IMR-90 (cell line): ENCODE measurements at regions not wholly inside any gene's neighbourhood (a gene's known extent, or its start where the extent isn't known, plus 50 kb on each side); places are given as distances from the start of the nearest gene placed in this dataset.

Experiments
- ATAC-seq: fragments of 200-7000 bp; cut with Tn5 transposase; 2 replicates; pipeline ENCODE4 v1.9.1; 2020; ENCODE audit warnings: low read depth, mild to moderate bottlenecking, moderate library complexity
- BruUV-seq: library from RNA; stranded (reverse); fragments of 400-500 nt; replicated peaks from 2 replicates; lab custom pipeline; 2021; lab: Mats Ljungman, UMichigan
- CTCF ChIA-PET: fragments of 300-600 bp; formaldehyde crosslinking; extraction: SDS; loops from one replicate; lab custom pipeline; 2021; ENCODE audit warnings: antibody characterized with exemption; lab: Yijun Ruan, JAX
- POLR2A ChIA-PET: fragments of 300-600 bp; sonication (Branson Sonifier 250); formaldehyde crosslinking; loops from one replicate; lab custom pipeline; 2022; ENCODE audit warnings: antibody characterized with exemption; ENCODE audit not compliant: unreplicated experiment; lab: Charles Lee
- DNase-seq: peaks from one replicate; pipeline ENCODE4 v3.0.0; 2013
- H2AFZ ChIP-seq: replicated peaks from 2 replicates; pipeline ENCODE3; 2013; ENCODE audit warnings: low read length, mild to moderate bottlenecking; ENCODE audit not compliant: poor library complexity
- H2AK5ac ChIP-seq: 2 replicates; pipeline ENCODE4 v1.6.1; 2013; ENCODE audit warnings: low read depth, low read length, inconsistent platforms
- H2AK9ac ChIP-seq: replicated peaks from 2 replicates; pipeline ENCODE3; 2013; ENCODE audit warnings: mild to moderate bottlenecking, low read depth, low read length, moderate library complexity; ENCODE audit not compliant: poor library complexity
- H2BK120ac ChIP-seq: 2 replicates; pipeline ENCODE4 v1.6.1; 2013; ENCODE audit warnings: low read depth, low read length, inconsistent platforms
- H2BK15ac ChIP-seq: 3 replicates; pipeline ENCODE4 v1.6.1; 2013; ENCODE audit warnings: low read depth, low read length, inconsistent platforms
- H2BK20ac ChIP-seq: 2 replicates; pipeline ENCODE4 v1.6.1; 2013; ENCODE audit warnings: low read depth, mild to moderate bottlenecking, inconsistent platforms, low read length, moderate library complexity
- H2BK5ac ChIP-seq: 2 replicates; pipeline ENCODE4 v1.6.1; 2013; ENCODE audit warnings: mild to moderate bottlenecking, low read depth, low read length, inconsistent platforms; ENCODE audit not compliant: poor library complexity, severe bottlenecking
- H3K14ac ChIP-seq: replicated peaks from 2 replicates; pipeline ENCODE4 v1.6.1; 2013; ENCODE audit warnings: low read depth, low read length, inconsistent platforms
- H3K18ac ChIP-seq: 2 replicates; pipeline ENCODE4 v1.6.1; 2013; ENCODE audit warnings: low read depth, low read length, control low read depth
- H3K23ac ChIP-seq: 2 replicates; pipeline ENCODE4 v1.6.1; 2013; ENCODE audit warnings: low read depth, low read length, inconsistent platforms
- H3K27ac ChIP-seq: 2 replicates; pipeline ENCODE4 v1.5.1; 2013; ENCODE audit warnings: mild to moderate bottlenecking, control low read depth, low read length; ENCODE audit not compliant: insufficient read depth
- H3K27me3 ChIP-seq: 2 replicates; pipeline ENCODE4 v1.6.1; 2013; ENCODE audit warnings: low read length; ENCODE audit not compliant: control insufficient read depth, insufficient read depth
- H3K36me3 ChIP-seq: 2 replicates; pipeline ENCODE4 v1.6.1; 2013; ENCODE audit warnings: low read length, mixed read lengths; ENCODE audit not compliant: control insufficient read depth, insufficient read depth
- H3K4ac ChIP-seq: 2 replicates; pipeline ENCODE4 v1.6.1; 2013; ENCODE audit warnings: low read depth, low read length, inconsistent platforms
- H3K4me1 ChIP-seq: 2 replicates; pipeline ENCODE4 v1.6.1; 2013; ENCODE audit warnings: low read length, mixed read lengths; ENCODE audit not compliant: control insufficient read depth, insufficient read depth
- H3K4me2 ChIP-seq: 2 replicates; pipeline ENCODE4 v1.6.1; 2013; ENCODE audit warnings: low read depth, mild to moderate bottlenecking, control low read depth, low read length, moderate library complexity
- H3K4me3 ChIP-seq: 2 replicates; pipeline ENCODE4 v1.5.1; 2013; ENCODE audit warnings: low read depth, mild to moderate bottlenecking, control low read depth, low read length, moderate library complexity; ENCODE audit not compliant: insufficient read depth
- H3K56ac ChIP-seq: 2 replicates; pipeline ENCODE4 v1.6.1; 2013; ENCODE audit warnings: low read length, inconsistent platforms; ENCODE audit not compliant: insufficient read depth; ENCODE audit errors: extremely low read depth
- H3K79me1 ChIP-seq, 2 experiments: 2 replicates each; pipeline ENCODE4 v1.6.1; 2013; ENCODE audit warnings: low read length in 2 of 2, inconsistent platforms in 1 of 2, low read depth in 1 of 2
- H3K9ac ChIP-seq: 2 replicates; pipeline ENCODE4 v1.6.1; 2013; ENCODE audit warnings: low read depth, low read length, control low read depth
- H3K9me1 ChIP-seq: 2 replicates; pipeline ENCODE4 v1.6.1; 2013; ENCODE audit warnings: low read length, inconsistent platforms; ENCODE audit not compliant: insufficient read depth
- H3K9me3 ChIP-seq: 2 replicates; pipeline ENCODE4 v1.6.1; 2013; ENCODE audit warnings: low read length; ENCODE audit not compliant: control insufficient read depth, insufficient read depth
- H4K20me1 ChIP-seq: 2 replicates; pipeline ENCODE4 v1.6.1; 2013; ENCODE audit warnings: low read length, inconsistent platforms; ENCODE audit not compliant: insufficient read depth
- H4K5ac ChIP-seq: 2 replicates; pipeline ENCODE4 v1.6.1; 2013; ENCODE audit warnings: mild to moderate bottlenecking, low read depth, low read length, control low read depth
- H4K8ac ChIP-seq, 2 experiments: 2 replicates each; pipeline ENCODE4 v1.6.1; 2013; ENCODE audit warnings: low read depth in 2 of 2, low read length in 2 of 2, control low read depth in 1 of 2, inconsistent platforms in 1 of 2
- H4K91ac ChIP-seq: 2 replicates; pipeline ENCODE4 v1.6.1; 2013; ENCODE audit warnings: low read depth, low read length, inconsistent platforms; ENCODE audit not compliant: insufficient read depth
- BHLHE40 ChIP-seq: fragments of 150-350 bp; IDR thresholded peaks from 2 replicates; pipeline ENCODE4 v1.6.1; 2016; ENCODE audit warnings: mild to moderate bottlenecking, low read depth, low read length
- CEBPB ChIP-seq: IDR thresholded peaks from 2 replicates; pipeline ENCODE4 v1.6.1; 2012; ENCODE audit warnings: low read depth, low read length, improper control_type of control experiment
- CHD1 ChIP-seq: IDR thresholded peaks from 2 replicates; pipeline ENCODE4 v1.6.1; 2012; ENCODE audit warnings: low read depth, low read length, improper control_type of control experiment
- ELK1 ChIP-seq: fragments of 150-350 bp; IDR thresholded peaks from 2 replicates; pipeline ENCODE4 v1.6.1; 2016; ENCODE audit warnings: low read depth, mild to moderate bottlenecking, low read length, moderate library complexity, borderline replicate concordance
- FOS ChIP-seq: fragments of 150-350 bp; IDR thresholded peaks from 2 replicates; pipeline ENCODE4 v1.6.1; 2016; ENCODE audit warnings: low read depth, low read length
- MAFK ChIP-seq: IDR thresholded peaks from 2 replicates; pipeline ENCODE4 v1.6.1; 2012; ENCODE audit warnings: low read depth, low read length, improper control_type of control experiment
- MAZ ChIP-seq: IDR thresholded peaks from 2 replicates; pipeline ENCODE4 v1.6.1; 2012; ENCODE audit warnings: low read depth, mild to moderate bottlenecking, low read length, improper control_type of control experiment, moderate library complexity, borderline replicate concordance
- MXI1 ChIP-seq: IDR thresholded peaks from 2 replicates; pipeline ENCODE4 v1.6.1; 2012; ENCODE audit warnings: low read depth, mild to moderate bottlenecking, low read length, moderate library complexity, borderline replicate concordance
- NFE2L2 ChIP-seq: fragments of 150-350 bp; IDR thresholded peaks from 2 replicates; pipeline ENCODE4 v1.6.1; 2016; ENCODE audit warnings: low read depth, mild to moderate bottlenecking, low read length
- POLR2A ChIP-seq: IDR thresholded peaks from 2 replicates; pipeline ENCODE4 v1.6.1; 2012; ENCODE audit warnings: mild to moderate bottlenecking, low read depth, low read length
- RAD21 ChIP-seq: IDR thresholded peaks from 2 replicates; pipeline ENCODE4 v1.6.1; 2012; ENCODE audit warnings: low read length, improper control_type of control experiment
- RCOR1 ChIP-seq: IDR thresholded peaks from 2 replicates; pipeline ENCODE4 v1.6.1; 2012; ENCODE audit warnings: mild to moderate bottlenecking, low read length, improper control_type of control experiment; ENCODE audit not compliant: insufficient replicate concordance
- RFX5 ChIP-seq: IDR thresholded peaks from 2 replicates; pipeline ENCODE4 v1.8.0; 2012; ENCODE audit warnings: low read depth, mild to moderate bottlenecking, low read length, moderate library complexity
- SMC3 ChIP-seq: fragments of 150-350 bp; IDR thresholded peaks from 2 replicates; pipeline ENCODE4 v1.6.1; 2016; ENCODE audit warnings: low read depth, mild to moderate bottlenecking, antibody characterized with exemption, low read length, moderate library complexity
- dilution Hi-C: fragments of 300-500 bp; cut with HindIII; formaldehyde crosslinking; loops from one replicate; pipeline ENCODE4 v1.14.3; 2018; ENCODE audit warnings: low sequenced_read_pairs; ENCODE audit not compliant: unreplicated experiment
- in situ Hi-C: fragments of 300-500 bp; cut with MboI; formaldehyde crosslinking; loops from 3 replicates; pipeline ENCODE4 v1.14.3; 2019; ENCODE audit warnings: low sequenced_read_pairs, inconsistent platforms, mixed read lengths
- intact Hi-C: fragments of 100-400 bp; cut with micrococcal nuclease; formaldehyde crosslinking; loops from 2 replicates; pipeline ENCODE4 v1.10.0; 2022
- TF ChIP-seq, protein P1 (sequence below): conservative IDR thresholded peaks from 2 replicates; pipeline ENCODE4 v1.5.1; 2012; ENCODE audit warnings: mild to moderate bottlenecking, low read depth, low read length, improper control_type of control experiment
- TF ChIP-seq, protein P2 (sequence below): fragments of 150-350 bp; IDR thresholded peaks from 2 replicates; pipeline ENCODE4 v1.6.1; 2017; ENCODE audit warnings: mild to moderate bottlenecking, antibody characterized with exemption, low read length, low read depth

- no peak overlapping the region for H2BK120ac ChIP-seq
- H3K4me2 ChIP-seq = no peak overlapping the region
- no peak overlapping the region for H3K27ac ChIP-seq
- intact Hi-C loops (no loop called here), in situ Hi-C loops (no loop called here), dilution Hi-C loops (no loop called here)
- no peak overlapping the region for H2BK5ac ChIP-seq
- ATAC-seq (no peak), DNase-seq (no peak)
- no peak overlapping the region for H3K9ac ChIP-seq
- H3K23ac ChIP-seq = no peak overlapping the region
- TF ChIP-seq, protein P1, sequence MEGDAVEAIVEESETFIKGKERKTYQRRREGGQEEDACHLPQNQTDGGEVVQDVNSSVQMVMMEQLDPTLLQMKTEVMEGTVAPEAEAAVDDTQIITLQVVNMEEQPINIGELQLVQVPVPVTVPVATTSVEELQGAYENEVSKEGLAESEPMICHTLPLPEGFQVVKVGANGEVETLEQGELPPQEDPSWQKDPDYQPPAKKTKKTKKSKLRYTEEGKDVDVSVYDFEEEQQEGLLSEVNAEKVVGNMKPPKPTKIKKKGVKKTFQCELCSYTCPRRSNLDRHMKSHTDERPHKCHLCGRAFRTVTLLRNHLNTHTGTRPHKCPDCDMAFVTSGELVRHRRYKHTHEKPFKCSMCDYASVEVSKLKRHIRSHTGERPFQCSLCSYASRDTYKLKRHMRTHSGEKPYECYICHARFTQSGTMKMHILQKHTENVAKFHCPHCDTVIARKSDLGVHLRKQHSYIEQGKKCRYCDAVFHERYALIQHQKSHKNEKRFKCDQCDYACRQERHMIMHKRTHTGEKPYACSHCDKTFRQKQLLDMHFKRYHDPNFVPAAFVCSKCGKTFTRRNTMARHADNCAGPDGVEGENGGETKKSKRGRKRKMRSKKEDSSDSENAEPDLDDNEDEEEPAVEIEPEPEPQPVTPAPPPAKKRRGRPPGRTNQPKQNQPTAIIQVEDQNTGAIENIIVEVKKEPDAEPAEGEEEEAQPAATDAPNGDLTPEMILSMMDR = no peak
- TF ChIP-seq MXI1 (no peak), RCOR1 (no peak), POLR2A (no peak), MAFK (no peak), ELK1 (no peak), BHLHE40 (no peak), MAZ (no peak), CHD1 (no peak), NFE2L2 (no peak), FOS (no peak), CEBPB (no peak), RFX5 (no peak), RAD21 (no peak), SMC3 (no peak)
- TF ChIP-seq, protein P2, sequence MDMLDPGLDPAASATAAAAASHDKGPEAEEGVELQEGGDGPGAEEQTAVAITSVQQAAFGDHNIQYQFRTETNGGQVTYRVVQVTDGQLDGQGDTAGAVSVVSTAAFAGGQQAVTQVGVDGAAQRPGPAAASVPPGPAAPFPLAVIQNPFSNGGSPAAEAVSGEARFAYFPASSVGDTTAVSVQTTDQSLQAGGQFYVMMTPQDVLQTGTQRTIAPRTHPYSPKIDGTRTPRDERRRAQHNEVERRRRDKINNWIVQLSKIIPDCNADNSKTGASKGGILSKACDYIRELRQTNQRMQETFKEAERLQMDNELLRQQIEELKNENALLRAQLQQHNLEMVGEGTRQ = no peak
- H4K20me1 ChIP-seq = no peaks in the 10 kb centered on the region
- H3K36me3 ChIP-seq = no peaks in the 10 kb centered on the region
- no peak overlapping the region for H4K5ac ChIP-seq
- ChIA-PET POLR2A (no interaction called here), CTCF (interaction anchor here (1.6 kb wide), 1 partner anchor 8 kb away, joined by 3 read pairs; no protein-coding TSS in a partner anchor)
- no peaks in the 10 kb centered on the region for H3K9me3 ChIP-seq
- no peaks in the 10 kb centered on the region for H3K79me1 ChIP-seq
- H3K18ac ChIP-seq = no peak overlapping the region
- no peak overlapping the region for H2AK9ac ChIP-seq
- H3K4me1 ChIP-seq = no peaks in the 10 kb centered on the region
- no peak overlapping the region for H3K56ac ChIP-seq
- no peak overlapping the region for H3K4me3 ChIP-seq
- H3K27me3 ChIP-seq = no peaks in the 10 kb centered on the region
- H2BK15ac ChIP-seq = no peak overlapping the region
- no peak overlapping the region for H2AFZ ChIP-seq
- H3K9me1 ChIP-seq = no peaks in the 10 kb centered on the region
- no peak overlapping the region for H3K14ac ChIP-seq
- no peak overlapping the region for H4K91ac ChIP-seq
- no peak overlapping the region for H3K4ac ChIP-seq
- no peak overlapping the region for H2BK20ac ChIP-seq
- BruUV-seq = no TSS peak
- H4K8ac ChIP-seq = no peak overlapping the region
- H2AK5ac ChIP-seq = no peak overlapping the region
Measured at GRCh38 chr13:108409730-108410129, 140.2 kb downstream of the TNFSF13B start.
